ENCODE measurements at regions not wholly inside any gene's neighbourhood (a gene's known extent, or its start where the extent isn't known, plus 50 kb on each side); places are given as distances from the start of the nearest gene placed in this dataset.
"Not testable (repeated sequence)": the region's sequence is repeated elsewhere in the genome, so short reads cannot be mapped to it uniquely, and the experiment has no call there.

- DNase-seq = no peak
These were observed 97.4 kb upstream of the DST start for GRCh38 chr6:56739836-56740815.

DNA sequence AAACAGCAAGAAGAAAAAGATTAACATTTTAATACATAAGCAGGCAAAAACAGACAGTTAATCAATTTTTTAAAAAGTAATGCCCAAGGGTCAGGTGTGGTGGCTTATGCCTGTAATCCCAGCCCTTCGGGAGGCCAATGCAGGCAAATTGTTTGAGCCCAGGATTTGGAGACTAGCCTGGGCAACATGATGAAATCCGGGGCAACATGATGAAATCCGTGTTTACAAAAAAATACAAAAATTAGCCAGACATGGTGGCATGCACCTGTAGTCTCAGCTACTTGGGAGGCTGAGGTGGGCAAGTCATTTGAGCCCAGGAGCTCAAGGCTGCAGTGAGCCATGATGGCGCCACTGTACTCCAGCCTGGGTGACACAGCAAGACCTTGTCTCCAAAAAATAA, 94.1 kb upstream of the DST start:
- no peak for DNase-seq

DNA sequence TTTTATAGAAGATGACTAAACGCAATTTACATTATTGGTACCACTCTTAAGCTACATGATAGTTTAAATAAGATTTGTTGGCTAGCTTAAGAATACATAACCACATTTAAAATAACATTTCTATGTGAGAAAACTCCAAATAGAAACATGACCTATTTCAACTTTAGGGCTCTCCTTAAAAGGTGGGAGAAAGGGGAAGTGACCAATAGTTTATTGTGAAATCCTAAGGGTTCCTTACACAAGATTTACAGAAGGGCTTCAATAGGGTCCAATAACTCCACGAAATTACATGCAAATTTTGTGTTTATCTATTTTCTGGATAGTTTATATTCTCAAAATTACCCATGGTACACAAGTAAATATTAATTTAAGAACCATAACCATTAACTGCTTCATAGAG, 91.6 kb upstream of the DST start:
- DNase-seq = no peak

DNA sequence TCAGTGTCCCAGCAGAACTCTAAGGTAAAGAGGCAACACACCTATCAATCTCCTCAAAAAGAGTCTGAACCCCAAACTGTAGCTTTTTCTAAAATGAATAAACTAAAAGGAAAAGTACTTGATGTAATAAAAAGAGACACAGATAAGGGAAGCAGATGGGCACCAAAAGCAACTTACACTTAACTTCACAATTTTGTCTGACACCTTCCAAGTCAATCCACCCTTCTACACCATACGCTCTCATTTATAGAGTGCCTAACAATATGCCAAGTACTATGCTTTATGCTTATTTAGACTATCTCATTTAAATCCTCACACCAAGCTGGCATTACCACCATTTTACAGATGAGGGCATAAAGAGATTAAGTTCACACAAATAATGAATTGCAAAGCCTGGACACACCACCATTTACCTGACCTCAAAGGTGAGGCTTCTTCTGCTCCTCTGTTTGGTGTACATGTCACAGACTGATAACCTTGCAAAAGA, 90.6 kb upstream of the DST start:
- DNase-seq = no peak

- no peak for DNase-seq
These were observed 89.8 kb upstream of the DST start for GRCh38 chr6:56732517-56732916.

DNA sequence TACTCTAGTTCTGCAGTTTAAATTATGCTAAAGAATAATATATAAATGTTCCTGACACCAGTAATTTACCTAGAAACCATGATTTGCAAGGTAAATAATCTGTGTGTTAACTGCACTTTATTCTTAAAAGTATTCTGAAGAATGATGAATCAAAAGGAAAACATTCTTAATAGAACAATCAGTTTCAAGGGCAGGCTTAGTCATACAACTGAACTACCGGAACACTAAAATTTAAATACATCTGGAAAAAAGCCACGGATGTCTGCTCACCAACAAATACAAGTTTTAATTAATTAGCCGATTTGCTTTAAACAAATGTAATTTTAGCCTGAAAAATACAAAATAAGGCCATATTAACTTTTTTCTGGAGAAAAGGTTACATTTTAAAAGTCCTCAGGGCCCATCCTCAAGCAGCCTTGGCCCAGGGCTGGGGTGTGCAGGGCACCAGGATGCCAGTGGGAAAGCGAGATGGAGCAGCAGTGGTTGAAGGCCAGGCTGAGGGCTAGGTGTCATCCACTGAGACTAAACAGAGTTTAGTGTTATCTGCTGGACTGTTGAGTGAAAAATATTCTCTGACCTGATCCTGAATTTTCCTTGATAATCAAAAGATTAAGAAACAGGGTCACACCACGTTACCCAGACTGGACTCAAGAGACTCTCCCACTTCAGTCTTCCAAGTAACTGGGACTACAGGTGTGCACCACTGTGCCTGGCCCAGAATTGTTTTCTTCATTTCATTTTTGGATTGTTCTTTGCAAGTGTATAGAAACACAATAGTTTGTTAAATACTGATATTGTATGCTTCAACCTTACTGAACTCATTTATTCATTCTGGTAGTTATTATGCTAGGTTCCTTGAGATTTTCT, 88.2 kb upstream of the DST start:
- DNase-seq = no peak

DNA sequence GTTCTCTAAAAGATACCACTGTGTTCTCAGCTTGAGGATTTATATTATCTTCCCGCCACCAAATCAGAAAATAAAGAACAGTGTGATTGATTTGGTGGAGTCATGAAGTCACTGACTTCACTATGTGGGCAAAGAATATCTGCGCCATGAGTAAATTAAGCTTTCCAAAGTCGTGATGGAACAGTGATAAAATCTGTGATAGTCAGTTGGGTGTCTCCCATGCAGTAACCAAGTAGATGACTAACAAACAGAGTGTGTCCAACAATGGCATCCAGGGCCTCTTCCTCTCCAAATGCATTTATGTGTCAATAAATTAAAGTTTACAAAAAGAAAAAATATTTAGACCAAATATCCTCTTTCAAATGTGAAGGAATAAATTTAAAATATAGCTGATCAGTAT, 87.0 kb upstream of the DST start:
- DNase-seq = no peak

DNA sequence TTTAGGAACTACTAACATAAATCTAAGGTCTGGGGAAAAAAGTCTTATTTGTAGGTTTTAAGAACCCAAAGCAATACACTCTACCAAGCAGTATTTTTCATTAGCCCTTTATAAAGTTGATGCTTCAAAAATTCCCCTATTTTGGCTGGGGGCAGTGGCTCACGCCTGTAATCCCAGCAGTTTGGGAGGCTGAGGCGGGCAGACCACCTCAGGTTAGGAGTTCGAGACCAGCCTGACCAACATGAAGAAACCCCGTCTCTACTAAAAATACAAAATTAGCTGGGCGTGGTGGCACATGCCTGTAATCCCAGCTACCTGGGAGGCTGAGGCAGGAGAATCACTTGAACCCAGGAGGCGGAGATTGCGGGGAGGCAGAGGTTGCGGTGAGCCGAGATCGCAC, 86.5 kb upstream of the DST start:
- not testable (repeated sequence) for DNase-seq

GRCh38 chr6:56727097-56727850, 84.6 kb upstream of the DST start:
- no peak for DNase-seq

DNA sequence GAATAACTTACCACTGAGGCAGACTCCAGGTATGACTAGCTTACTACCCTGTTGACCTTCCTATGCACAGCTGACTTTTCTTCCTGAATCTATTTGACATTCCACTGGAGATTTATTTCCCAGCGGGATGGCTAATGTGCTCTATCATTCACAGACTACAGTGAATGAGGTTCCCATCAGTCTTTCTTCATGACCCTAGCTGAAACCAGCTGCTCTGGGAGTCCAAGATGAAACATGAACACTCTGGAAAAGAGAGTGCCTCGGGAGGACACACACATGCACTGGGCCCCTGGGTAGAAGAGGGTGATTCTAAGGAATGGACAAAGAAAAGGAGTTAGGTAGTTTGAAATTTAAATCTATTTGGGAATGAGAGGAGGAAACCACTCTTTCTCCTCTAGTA, 82.6 kb upstream of the DST start:
- no peak for DNase-seq

DNA sequence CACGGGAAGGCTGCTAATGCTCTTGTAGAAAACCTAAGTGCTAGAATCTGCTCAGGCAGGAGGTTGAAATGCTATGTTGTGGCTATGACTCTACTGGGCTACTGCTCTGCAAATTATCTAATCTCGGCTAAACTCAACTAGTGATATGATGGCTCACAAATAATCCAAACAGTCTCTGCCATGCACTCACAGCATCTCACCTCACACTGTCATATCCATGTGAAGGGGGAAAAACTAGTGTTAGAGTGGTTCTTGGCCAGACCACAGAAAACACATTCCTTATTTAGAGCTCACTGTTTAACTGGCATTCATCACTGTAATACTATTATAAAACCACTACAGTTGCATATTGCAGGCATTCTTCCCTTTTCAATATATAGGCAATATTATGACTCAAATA, 81.8 kb upstream of the DST start:
- no peak for DNase-seq

GRCh38 chr6:56720882-56721281, 78.2 kb upstream of the DST start:
- DNase-seq = no peak

GRCh38 chr6:56720202-56720601, 77.5 kb upstream of the DST start:
- not testable (repeated sequence) for DNase-seq

- DNase-seq = not testable (repeated sequence)
These were observed 76.8 kb upstream of the DST start for GRCh38 chr6:56719315-56720058.

- DNase-seq = no peak
These were observed 75.5 kb upstream of the DST start for GRCh38 chr6:56718236-56718635.

- no peak for DNase-seq
These were observed 73.5 kb upstream of the DST start for GRCh38 chr6:56716229-56716628.

GRCh38 chr6:56715741-56716140, 73.1 kb upstream of the DST start:
- no peak for DNase-seq

- peak; percentile 40 for DNase-seq
These were observed 72.3 kb upstream of the DST start for GRCh38 chr6:56714982-56715456.

GRCh38 chr6:56714273-56714672, 71.6 kb upstream of the DST start:
- no peak for DNase-seq

- DNase-seq = no peak
These were observed 70.6 kb upstream of the DST start for GRCh38 chr6:56713254-56713672.

GRCh38 chr6:56710967-56711366, 68.3 kb upstream of the DST start:
- no peak for DNase-seq

- DNase-seq = no peak
These were observed 67.0 kb upstream of the DST start for GRCh38 chr6:56709650-56710049.
